Transverse colon (tissue), 3 donors: ENCODE measurements at regions not wholly inside any gene's neighbourhood (a gene's known extent, or its start where the extent isn't known, plus 50 kb on each side); places are given as distances from the start of the nearest gene placed in this dataset.

ENCODE experiments used
- EP300 ChIP-seq: sonication (generic); formaldehyde crosslinking; IDR thresholded peaks from one replicate; pipeline ENCODE4 v1.6.1; 2017; ENCODE audit warnings: antibody characterized with exemption, low read depth
- POLR2A ChIP-seq: fragments of 450-650 bp; IDR thresholded peaks from one replicate; pipeline ENCODE4 v1.6.1; 2016; ENCODE audit warnings: antibody characterized with exemption, mild to moderate bottlenecking, moderate library complexity
- POLR2AphosphoS5 ChIP-seq, 3 donors: sonication (generic); formaldehyde crosslinking; IDR thresholded peaks; one replicate each; pipeline ENCODE4 v1.6.1; 2016; ENCODE audit warnings: antibody characterized with exemption in 3 of 3

- TF ChIP-seq POLR2A (no peak), EP300 (no peak), POLR2AphosphoS5 (IDR thresholded peaks at IDR 0.05) (no peak)
Observed at GRCh38 chr14:62604524-62604923, 440.7 kb downstream of the KCNH5 start.
